ENCODE measurements at regions not wholly inside any gene's neighbourhood (a gene's known extent, or its start where the extent isn't known, plus 50 kb on each side); places are given as distances from the start of the nearest gene placed in this dataset.

DNA sequence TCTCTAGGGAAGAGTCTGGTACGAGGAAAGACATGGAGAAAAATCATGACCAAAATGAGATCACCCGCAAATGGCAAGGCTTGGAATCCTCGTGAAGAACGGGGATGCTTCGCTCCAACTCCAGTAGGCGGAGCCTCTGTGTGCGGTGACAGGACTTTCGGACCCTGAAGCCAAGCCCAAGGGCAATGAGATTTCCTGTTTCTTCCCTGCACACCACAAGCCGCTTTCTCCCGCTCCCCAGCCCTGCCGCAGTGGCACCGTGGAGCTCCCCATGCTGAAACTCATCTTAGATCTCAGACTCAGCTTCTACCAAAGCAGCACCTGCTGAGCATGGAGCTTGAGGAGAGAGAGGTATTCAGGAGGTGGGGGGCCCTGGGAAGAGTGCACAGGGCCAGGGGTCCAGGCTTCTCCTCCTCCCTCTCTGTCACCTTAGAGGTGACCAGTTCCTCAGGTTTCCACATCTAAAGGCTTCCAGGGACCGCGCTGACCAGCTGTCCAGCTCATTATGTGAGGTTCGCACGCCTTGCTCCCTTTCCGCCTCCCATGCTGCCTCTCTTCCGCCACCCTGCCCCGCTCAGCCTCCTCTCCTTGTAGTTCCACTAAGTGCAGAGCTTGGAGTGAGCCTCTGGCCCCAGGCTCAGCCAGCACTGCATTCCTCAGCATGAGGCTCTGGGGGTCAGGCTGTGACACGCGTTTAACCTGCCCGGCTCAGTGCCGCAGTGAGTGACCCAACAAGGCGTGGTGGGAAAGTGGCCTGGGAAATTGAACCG lies 153.8 kb upstream of the SOX1 start:
- Histone ChIP-seq H3K36me3 (no peaks in the 10 kb centered on the region), H3K4me3 (replicated peaks in 1 of 3) (no peak overlapping the region), H3K9me3 (no peaks in the 10 kb centered on the region), H3K27ac (no peak overlapping the region), H3K27me3 (no peaks in the 10 kb centered on the region), H3K4me1 (no peaks in the 10 kb centered on the region)
- WGBS, 2 donors: 76 to 77% methylated on average over 20 to 25 of the region's 25 CpGs
- TF ChIP-seq POLR2A (IDR thresholded peaks at IDR 0.05): no peak
- TF ChIP-seq, protein P1, sequence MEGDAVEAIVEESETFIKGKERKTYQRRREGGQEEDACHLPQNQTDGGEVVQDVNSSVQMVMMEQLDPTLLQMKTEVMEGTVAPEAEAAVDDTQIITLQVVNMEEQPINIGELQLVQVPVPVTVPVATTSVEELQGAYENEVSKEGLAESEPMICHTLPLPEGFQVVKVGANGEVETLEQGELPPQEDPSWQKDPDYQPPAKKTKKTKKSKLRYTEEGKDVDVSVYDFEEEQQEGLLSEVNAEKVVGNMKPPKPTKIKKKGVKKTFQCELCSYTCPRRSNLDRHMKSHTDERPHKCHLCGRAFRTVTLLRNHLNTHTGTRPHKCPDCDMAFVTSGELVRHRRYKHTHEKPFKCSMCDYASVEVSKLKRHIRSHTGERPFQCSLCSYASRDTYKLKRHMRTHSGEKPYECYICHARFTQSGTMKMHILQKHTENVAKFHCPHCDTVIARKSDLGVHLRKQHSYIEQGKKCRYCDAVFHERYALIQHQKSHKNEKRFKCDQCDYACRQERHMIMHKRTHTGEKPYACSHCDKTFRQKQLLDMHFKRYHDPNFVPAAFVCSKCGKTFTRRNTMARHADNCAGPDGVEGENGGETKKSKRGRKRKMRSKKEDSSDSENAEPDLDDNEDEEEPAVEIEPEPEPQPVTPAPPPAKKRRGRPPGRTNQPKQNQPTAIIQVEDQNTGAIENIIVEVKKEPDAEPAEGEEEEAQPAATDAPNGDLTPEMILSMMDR (IDR thresholded peaks at IDR 0.05): no peak
- no peak for DNase-seq
- intact Hi-C loops (cut with DNase I): no loop called here

DNA sequence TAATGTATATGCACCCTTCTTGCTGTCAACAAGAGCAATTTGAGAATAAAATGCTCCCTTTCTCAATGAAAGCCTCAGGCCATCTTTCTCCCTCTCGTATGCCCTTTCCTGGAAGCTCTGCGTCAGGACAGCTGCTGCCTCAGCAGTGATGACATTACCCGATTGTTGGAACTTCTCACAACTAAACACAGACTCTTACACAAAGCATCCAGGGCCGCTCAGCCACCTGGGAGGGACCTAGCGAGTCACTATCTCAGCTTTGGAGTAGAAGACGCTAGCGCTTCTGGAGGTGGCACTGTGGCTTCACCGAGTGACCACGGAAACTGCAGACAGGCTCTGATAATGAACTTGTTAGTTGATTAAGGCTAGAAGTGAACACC lies 153.2 kb upstream of the SOX1 start:
- Histone ChIP-seq H3K27me3 (no peaks in the 10 kb centered on the region), H3K9me3 (no peaks in the 10 kb centered on the region), H3K27ac (no peak overlapping the region), H3K36me3 (no peaks in the 10 kb centered on the region), H3K4me1 (no peaks in the 10 kb centered on the region), H3K4me3 (replicated peaks in 1 of 3) (no peak overlapping the region)
- 66 to 75% methylated on average over 9 of the region's 9 CpGs for WGBS, 2 donors
- intact Hi-C loops (cut with DNase I): no loop called here
- DNase-seq: no peak
- TF ChIP-seq, protein P1 (IDR thresholded peaks at IDR 0.05): no peak
- no peak for TF ChIP-seq POLR2A (IDR thresholded peaks at IDR 0.05)

DNA sequence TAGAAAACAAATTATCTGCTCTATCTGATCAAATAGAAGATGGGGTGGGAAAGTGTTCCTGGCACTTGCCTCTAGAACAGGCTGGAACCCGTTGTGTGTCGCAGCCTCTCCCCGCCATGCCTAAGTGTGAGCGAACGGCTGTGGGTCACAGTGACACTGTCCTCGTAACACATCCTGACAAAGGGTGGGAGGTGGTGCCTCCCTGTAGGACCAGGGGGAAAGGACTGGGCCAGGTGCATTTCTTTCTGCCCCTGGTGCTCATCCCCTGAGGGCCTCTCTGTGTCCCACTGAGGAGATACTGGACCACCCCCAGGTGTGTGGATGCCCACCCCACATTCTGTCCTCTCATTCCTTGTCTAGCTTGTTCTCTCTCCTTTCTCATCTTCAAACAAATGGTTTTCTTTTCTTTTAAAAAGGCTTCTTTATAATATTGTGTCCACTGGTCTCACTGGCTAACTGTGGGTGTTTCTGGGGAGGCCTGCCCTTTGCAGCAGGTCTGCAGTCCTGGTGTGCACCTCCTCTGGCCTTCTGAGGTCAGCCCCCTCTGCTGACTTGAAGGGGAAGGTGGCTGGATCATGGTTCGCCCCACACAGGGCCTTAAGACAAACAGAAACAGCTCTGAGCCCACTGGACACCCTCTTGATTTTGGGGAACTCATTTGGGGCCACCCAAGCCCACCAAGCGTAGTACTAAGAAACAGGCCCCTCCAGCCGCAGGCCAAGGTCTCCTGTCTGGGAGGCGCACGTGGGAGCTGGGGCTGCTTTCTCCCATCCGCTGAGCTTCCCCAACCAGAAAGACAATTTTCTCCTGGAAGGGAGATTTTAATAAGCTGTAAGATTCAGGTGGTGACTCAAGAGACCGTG lies 152.5 kb upstream of the SOX1 start:
- no peaks in the 10 kb centered on the region for H3K36me3 ChIP-seq
- no peaks in the 10 kb centered on the region for H3K27me3 ChIP-seq
- WGBS, 2 donors: 91 to 94% methylated on average over 9 to 13 of the region's 13 CpGs
- H3K4me1 ChIP-seq: no peaks in the 10 kb centered on the region
- DNase-seq: no peak
- TF ChIP-seq, protein P1 (IDR thresholded peaks at IDR 0.05): no peak
- no peak for TF ChIP-seq POLR2A (IDR thresholded peaks at IDR 0.05)
- no peaks in the 10 kb centered on the region for H3K9me3 ChIP-seq
- no peak overlapping the region for H3K27ac ChIP-seq
- intact Hi-C loops (cut with DNase I): no loop called here
- no peak overlapping the region for H3K4me3 ChIP-seq (replicated peaks in 1 of 3)

DNA sequence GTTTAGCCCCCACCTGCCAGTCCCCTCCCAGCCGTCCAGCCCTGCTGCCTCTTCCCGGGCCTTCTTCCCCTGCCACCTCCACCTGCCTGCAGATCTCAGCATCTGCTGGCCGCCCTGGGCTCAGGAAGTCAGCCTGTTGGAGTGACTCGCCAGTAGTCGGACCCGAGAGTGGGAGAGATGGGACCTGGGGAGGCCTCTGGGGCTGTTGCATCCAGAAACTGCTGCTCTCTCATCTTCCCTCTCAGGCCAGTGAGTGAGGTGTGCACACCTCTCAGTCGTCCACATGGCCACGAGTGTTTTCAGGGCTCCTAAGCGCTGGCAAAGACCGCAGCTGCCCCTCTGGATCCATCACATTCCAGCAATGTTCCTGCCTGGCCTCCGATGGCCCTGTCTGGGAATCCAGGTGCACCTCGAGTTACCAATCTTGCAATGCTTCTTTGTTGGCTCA lies 151.8 kb upstream of the SOX1 start:
- intact Hi-C loops (cut with DNase I): no loop called here
- no peak overlapping the region for H3K27ac ChIP-seq
- H3K4me1 ChIP-seq: no peaks in the 10 kb centered on the region
- H3K36me3 ChIP-seq: no peaks in the 10 kb centered on the region
- WGBS, 2 donors: 77 to 80% methylated on average over 6 to 11 of the region's 12 CpGs
- H3K4me3 ChIP-seq (replicated peaks in 1 of 3): no peak overlapping the region
- TF ChIP-seq, protein P1 (IDR thresholded peaks at IDR 0.05): no peak
- TF ChIP-seq POLR2A (IDR thresholded peaks at IDR 0.05): no peak
- no peaks in the 10 kb centered on the region for H3K27me3 ChIP-seq
- H3K9me3 ChIP-seq: no peaks in the 10 kb centered on the region
- DNase-seq: no peak

DNA sequence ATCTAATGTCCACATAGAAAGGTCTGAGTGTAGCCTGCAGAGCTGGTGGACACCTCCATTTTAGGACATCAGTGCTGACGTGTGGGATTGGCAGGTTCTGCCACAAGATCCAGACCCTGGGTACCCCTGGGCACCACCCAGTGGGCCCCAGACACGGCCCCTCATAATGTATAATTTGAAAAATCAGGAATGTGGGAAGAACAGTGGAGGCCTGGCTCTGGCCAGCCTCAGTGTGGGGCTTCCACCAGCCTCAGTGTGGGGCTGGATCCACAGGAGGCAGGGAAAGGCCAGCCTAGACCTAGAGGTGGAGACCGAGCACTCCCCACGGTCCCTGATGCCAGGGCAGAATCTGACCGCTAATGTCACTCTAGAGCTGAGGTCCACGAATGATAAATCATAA lies 150.7 kb upstream of the SOX1 start:
- Histone ChIP-seq H3K4me3 (replicated peaks in 1 of 3) (no peak overlapping the region), H3K27me3 (no peaks in the 10 kb centered on the region), H3K9me3 (no peaks in the 10 kb centered on the region), H3K4me1 (no peaks in the 10 kb centered on the region), H3K27ac (no peak overlapping the region), H3K36me3 (no peaks in the 10 kb centered on the region)
- intact Hi-C loops (cut with DNase I): no loop called here
- TF ChIP-seq, protein P1 (IDR thresholded peaks at IDR 0.05): no peak
- no peak for TF ChIP-seq POLR2A (IDR thresholded peaks at IDR 0.05)
- DNase-seq: no peak
- WGBS, 2 donors: 65 to 75% methylated on average over 6 of the region's 6 CpGs

All from thyroid gland (tissue), 4 donors.